ENCODE measurements at regions not wholly inside any gene's neighbourhood (a gene's known extent, or its start where the extent isn't known, plus 50 kb on each side); places are given as distances from the start of the nearest gene placed in this dataset.

GRCh38 chr14:48936849-48937248, 649.3 kb downstream of the RPS29 start:
- no peak for TF ChIP-seq EZH2 (IDR thresholded peaks at IDR 0.05; ENCODE audit: low read length, unreplicated experiment)
- TF ChIP-seq, protein P1, sequence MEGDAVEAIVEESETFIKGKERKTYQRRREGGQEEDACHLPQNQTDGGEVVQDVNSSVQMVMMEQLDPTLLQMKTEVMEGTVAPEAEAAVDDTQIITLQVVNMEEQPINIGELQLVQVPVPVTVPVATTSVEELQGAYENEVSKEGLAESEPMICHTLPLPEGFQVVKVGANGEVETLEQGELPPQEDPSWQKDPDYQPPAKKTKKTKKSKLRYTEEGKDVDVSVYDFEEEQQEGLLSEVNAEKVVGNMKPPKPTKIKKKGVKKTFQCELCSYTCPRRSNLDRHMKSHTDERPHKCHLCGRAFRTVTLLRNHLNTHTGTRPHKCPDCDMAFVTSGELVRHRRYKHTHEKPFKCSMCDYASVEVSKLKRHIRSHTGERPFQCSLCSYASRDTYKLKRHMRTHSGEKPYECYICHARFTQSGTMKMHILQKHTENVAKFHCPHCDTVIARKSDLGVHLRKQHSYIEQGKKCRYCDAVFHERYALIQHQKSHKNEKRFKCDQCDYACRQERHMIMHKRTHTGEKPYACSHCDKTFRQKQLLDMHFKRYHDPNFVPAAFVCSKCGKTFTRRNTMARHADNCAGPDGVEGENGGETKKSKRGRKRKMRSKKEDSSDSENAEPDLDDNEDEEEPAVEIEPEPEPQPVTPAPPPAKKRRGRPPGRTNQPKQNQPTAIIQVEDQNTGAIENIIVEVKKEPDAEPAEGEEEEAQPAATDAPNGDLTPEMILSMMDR (conservative IDR thresholded peaks at IDR 0.05; ENCODE audit: low read depth, low read length), result no peak
